ENCODE measurements at regions not wholly inside any gene's neighbourhood (a gene's known extent, or its start where the extent isn't known, plus 50 kb on each side); places are given as distances from the start of the nearest gene placed in this dataset.

GRCh38 chr5:145237843-145238242 is 597.3 kb downstream of the PRELID2 start:
- peak; percentile 64 for DNase-seq

GRCh38 chr5:145236983-145237382 is 598.2 kb downstream of the PRELID2 start:
- no peak for DNase-seq

- DNase-seq, result no peak
These were observed 599.0 kb downstream of the PRELID2 start for GRCh38 chr5:145236127-145236526.

GRCh38 chr5:145233461-145233860 is 601.7 kb downstream of the PRELID2 start:
- no peak for DNase-seq

- no peak for DNase-seq
These were observed 604.4 kb downstream of the PRELID2 start for GRCh38 chr5:145230781-145231180.

GRCh38 chr5:145228564-145228963 is 606.6 kb downstream of the PRELID2 start:
- DNase-seq, result no peak

- DNase-seq, result no peak
These were observed 607.3 kb downstream of the PRELID2 start for GRCh38 chr5:145227881-145228280.

- no peak for DNase-seq
These were observed 608.4 kb downstream of the PRELID2 start for GRCh38 chr5:145226726-145227125.

GRCh38 chr5:145225529-145225928 is 609.6 kb downstream of the PRELID2 start:
- no peak for DNase-seq

- DNase-seq, result no peak
These were observed 611.6 kb downstream of the PRELID2 start for GRCh38 chr5:145223582-145223981.

GRCh38 chr5:145222622-145223021 is 612.5 kb downstream of the PRELID2 start:
- no peak for DNase-seq

- no peak for DNase-seq
These were observed 613.7 kb downstream of the PRELID2 start for GRCh38 chr5:145221416-145221815.

GRCh38 chr5:145220481-145220880 is 614.7 kb downstream of the PRELID2 start:
- no peak for DNase-seq

- no peak for DNase-seq
These were observed 616.2 kb downstream of the PRELID2 start for GRCh38 chr5:145218982-145219381.

GRCh38 chr5:145218019-145218418 is 617.1 kb downstream of the PRELID2 start:
- DNase-seq, result no peak

- no peak for DNase-seq
These were observed 625.1 kb downstream of the PRELID2 start for GRCh38 chr5:145210020-145210419.

- DNase-seq, result no peak
These were observed 629.6 kb downstream of the PRELID2 start for GRCh38 chr5:145205546-145205945.

- DNase-seq, result no peak
These were observed 630.4 kb downstream of the PRELID2 start for GRCh38 chr5:145204743-145205142.

GRCh38 chr5:145203193-145203592 is 631.9 kb downstream of the PRELID2 start:
- DNase-seq, result no peak

GRCh38 chr5:145198525-145199260 is 636.4 kb downstream of the PRELID2 start:
- DNase-seq, result no peak

- DNase-seq, result no peak
These were observed 645.4 kb downstream of the PRELID2 start for GRCh38 chr5:145189746-145190145.

GRCh38 chr5:145180371-145180770 is 654.8 kb downstream of the PRELID2 start:
- DNase-seq, result no peak

- DNase-seq, result no peak
These were observed 656.3 kb downstream of the PRELID2 start for GRCh38 chr5:145178641-145179523.

GRCh38 chr5:145176041-145176440 is 659.1 kb downstream of the PRELID2 start:
- DNase-seq, result no peak

All from hematopoietic multipotent progenitor cell treated with erythropoietin and hydrocortisone succinate and interleukin-3 and kit ligand, for 8 days (in vitro differentiated cells).